ENCODE measurements at regions not wholly inside any gene's neighbourhood (a gene's known extent, or its start where the extent isn't known, plus 50 kb on each side); places are given as distances from the start of the nearest gene placed in this dataset.

DNA sequence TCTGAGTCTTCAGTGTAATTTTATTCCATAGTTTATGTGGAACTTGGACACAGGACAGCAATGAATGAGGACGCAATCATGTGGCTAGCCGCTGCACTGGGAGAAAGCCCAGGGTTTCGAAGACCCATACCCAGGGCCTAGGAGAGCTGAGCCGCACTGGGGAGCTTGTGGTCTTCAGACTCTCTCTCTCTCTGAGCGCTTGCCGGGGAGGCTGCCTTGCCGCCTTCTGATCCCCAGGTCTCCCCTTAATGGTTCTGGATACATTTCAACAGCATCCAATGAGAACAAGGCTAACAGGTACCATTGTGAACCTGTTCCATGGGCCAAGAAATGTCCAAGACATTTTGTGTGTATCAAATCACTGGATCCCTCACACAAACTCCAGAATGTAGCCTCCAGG is 383.4 kb downstream of the ICE1 start:
- Histone ChIP-seq H3K36me3 (ENCODE audit: insufficient read depth, low read length) (no peaks in the 10 kb centered on the region), H4K20me1 (ENCODE audit: insufficient read depth, low read length) (no peaks in the 10 kb centered on the region), H3K27me3 (ENCODE audit: insufficient read depth, low read length) (no peaks in the 10 kb centered on the region), H3F3A (ENCODE audit: insufficient read depth, low read length) (no peaks in the 10 kb centered on the region), H3K79me2 (ENCODE audit: insufficient read depth, low read length) (no peaks in the 10 kb centered on the region), H3K27ac (ENCODE audit: low read depth, low read length, poor library complexity, severe bottlenecking) (no peak overlapping the region), H3K4me3 (ENCODE audit: low read depth, low read length, poor library complexity, severe bottlenecking) (no peak overlapping the region), H3K9ac (ENCODE audit: low read length) (no peak overlapping the region), H2AFZ (ENCODE audit: low read length) (no peak overlapping the region), H3K9me3 (ENCODE audit: low read length) (no peaks in the 10 kb centered on the region), H3K4me2 (ENCODE audit: low read length) (no peak overlapping the region), H3K9me2 (ENCODE audit: low read depth, low read length) (no peaks in the 10 kb centered on the region), H3K4me1 (ENCODE audit: insufficient read depth, low read length, severe bottlenecking) (no peaks in the 10 kb centered on the region)
- TF ChIP-seq EZH2 (IDR thresholded peaks at IDR 0.05; ENCODE audit: borderline replicate concordance, low read length): no peak
- TF ChIP-seq, protein P1, sequence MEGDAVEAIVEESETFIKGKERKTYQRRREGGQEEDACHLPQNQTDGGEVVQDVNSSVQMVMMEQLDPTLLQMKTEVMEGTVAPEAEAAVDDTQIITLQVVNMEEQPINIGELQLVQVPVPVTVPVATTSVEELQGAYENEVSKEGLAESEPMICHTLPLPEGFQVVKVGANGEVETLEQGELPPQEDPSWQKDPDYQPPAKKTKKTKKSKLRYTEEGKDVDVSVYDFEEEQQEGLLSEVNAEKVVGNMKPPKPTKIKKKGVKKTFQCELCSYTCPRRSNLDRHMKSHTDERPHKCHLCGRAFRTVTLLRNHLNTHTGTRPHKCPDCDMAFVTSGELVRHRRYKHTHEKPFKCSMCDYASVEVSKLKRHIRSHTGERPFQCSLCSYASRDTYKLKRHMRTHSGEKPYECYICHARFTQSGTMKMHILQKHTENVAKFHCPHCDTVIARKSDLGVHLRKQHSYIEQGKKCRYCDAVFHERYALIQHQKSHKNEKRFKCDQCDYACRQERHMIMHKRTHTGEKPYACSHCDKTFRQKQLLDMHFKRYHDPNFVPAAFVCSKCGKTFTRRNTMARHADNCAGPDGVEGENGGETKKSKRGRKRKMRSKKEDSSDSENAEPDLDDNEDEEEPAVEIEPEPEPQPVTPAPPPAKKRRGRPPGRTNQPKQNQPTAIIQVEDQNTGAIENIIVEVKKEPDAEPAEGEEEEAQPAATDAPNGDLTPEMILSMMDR (IDR thresholded peaks at IDR 0.05; ENCODE audit: low read length): no peak

DNA sequence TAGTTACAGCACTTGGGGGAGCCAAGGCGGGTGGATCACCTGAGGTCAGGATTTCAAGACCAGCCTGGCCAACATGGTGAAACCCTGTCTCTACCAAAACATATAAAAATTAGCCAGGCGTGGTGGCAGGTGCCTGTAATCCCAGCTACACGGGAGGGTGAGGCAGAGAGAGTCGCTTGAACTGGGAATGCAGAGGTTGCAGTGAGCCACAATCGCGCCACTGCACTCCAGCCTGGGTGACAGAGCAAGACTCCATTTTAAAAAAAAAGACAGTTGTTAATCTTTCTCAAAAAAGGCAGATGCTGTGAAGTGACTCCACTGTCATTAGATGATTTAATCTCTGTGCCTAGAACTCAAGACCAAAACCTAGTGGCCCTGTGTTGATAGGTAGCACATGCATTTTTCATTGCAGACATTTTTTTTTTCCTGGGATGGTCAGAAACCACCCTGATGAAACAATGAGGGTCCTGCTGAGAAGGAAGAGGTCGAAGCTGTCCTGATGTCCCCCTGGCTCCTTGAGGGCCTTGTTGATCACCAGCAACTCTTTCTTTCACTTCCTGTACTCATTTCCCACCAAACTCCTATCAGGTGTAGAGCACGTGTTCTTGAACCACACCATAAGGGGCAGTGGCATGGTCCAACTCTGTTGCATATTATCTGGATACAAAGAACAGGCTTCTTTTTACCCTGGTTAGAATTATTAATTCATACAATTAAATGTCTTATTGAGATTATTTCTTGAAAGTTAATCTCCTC is 382.2 kb downstream of the ICE1 start:
- no peak overlapping the region for H2AFZ ChIP-seq (ENCODE audit: low read length)
- H3F3A ChIP-seq (ENCODE audit: insufficient read depth, low read length): no peaks in the 10 kb centered on the region
- H3K9me2 ChIP-seq (ENCODE audit: low read depth, low read length): no peaks in the 10 kb centered on the region
- H3K9me3 ChIP-seq (ENCODE audit: low read length): no peaks in the 10 kb centered on the region
- no peaks in the 10 kb centered on the region for H3K79me2 ChIP-seq (ENCODE audit: insufficient read depth, low read length)
- no peaks in the 10 kb centered on the region for H4K20me1 ChIP-seq (ENCODE audit: insufficient read depth, low read length)
- H3K4me2 ChIP-seq (ENCODE audit: low read length): no peak overlapping the region
- no peaks in the 10 kb centered on the region for H3K36me3 ChIP-seq (ENCODE audit: insufficient read depth, low read length)
- H3K4me3 ChIP-seq (ENCODE audit: low read depth, low read length, poor library complexity, severe bottlenecking): no peak overlapping the region
- no peaks in the 10 kb centered on the region for H3K4me1 ChIP-seq (ENCODE audit: insufficient read depth, low read length, severe bottlenecking)
- no peaks in the 10 kb centered on the region for H3K27me3 ChIP-seq (ENCODE audit: insufficient read depth, low read length)
- TF ChIP-seq, protein P1 (IDR thresholded peaks at IDR 0.05; ENCODE audit: low read length): no peak
- TF ChIP-seq EZH2 (IDR thresholded peaks at IDR 0.05; ENCODE audit: borderline replicate concordance, low read length): no peak
- H3K27ac ChIP-seq (ENCODE audit: low read depth, low read length, poor library complexity, severe bottlenecking): no peak overlapping the region
- no peak overlapping the region for H3K9ac ChIP-seq (ENCODE audit: low read length)

DNA sequence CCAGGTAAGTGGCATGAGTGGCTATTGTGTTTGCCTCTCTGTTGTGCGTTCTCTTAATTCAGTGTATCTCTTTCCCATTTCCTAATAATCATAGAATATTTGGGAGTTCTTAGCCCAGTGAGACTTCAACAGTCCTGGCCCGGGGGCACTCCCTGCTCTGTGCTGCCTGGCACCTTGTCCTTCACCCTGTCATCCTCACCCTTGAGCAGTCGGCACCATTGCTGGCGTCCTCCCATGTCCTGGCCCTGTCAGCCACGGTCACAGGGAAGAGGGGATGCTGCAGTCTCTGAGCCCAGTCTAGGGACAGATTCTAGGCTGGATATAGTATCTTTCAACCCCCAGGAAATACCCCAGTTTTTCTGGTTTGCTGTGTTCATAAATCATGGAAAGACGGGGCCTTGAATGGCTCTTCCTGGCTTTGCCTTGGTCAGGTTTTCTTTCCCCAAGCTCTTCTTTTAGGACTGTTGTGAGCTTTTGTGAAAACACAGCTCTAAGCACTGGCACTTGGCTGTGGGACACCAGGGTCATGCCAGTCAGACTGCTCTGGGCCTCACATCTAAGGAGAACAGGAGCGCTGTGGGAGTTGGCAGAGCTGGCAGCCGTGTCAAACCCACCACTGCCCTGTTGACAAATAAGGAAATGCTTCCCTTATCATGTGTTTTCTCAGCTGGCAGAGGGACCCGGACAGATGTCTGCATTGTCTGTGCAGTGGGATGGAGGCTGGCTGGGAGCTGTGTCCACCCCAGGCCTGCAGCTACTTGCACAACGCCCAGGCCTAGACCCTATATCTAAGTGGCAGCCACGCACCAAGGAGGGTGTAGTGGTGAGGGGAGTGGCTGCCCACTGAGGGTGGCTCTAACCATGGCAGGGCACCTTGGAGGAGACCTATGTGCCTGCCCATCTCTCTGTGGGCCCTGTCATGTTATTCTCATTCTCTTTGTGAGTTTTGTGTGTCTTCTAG is 378.6 kb downstream of the ICE1 start:
- no peak overlapping the region for H3K4me2 ChIP-seq (ENCODE audit: low read length)
- no peaks in the 10 kb centered on the region for H4K20me1 ChIP-seq (ENCODE audit: insufficient read depth, low read length)
- no peaks in the 10 kb centered on the region for H3K36me3 ChIP-seq (ENCODE audit: insufficient read depth, low read length)
- H3K9ac ChIP-seq (ENCODE audit: low read length): no peak overlapping the region
- no peaks in the 10 kb centered on the region for H3K27me3 ChIP-seq (ENCODE audit: insufficient read depth, low read length)
- no peak overlapping the region for H3K27ac ChIP-seq (ENCODE audit: low read depth, low read length, poor library complexity, severe bottlenecking)
- H3K79me2 ChIP-seq (ENCODE audit: insufficient read depth, low read length): no peaks in the 10 kb centered on the region
- H3F3A ChIP-seq (ENCODE audit: insufficient read depth, low read length): no peaks in the 10 kb centered on the region
- TF ChIP-seq, protein P1 (IDR thresholded peaks at IDR 0.05; ENCODE audit: low read length): no peak
- no peak for TF ChIP-seq EZH2 (IDR thresholded peaks at IDR 0.05; ENCODE audit: borderline replicate concordance, low read length)
- H3K4me1 ChIP-seq (ENCODE audit: insufficient read depth, low read length, severe bottlenecking): no peaks in the 10 kb centered on the region
- H2AFZ ChIP-seq (ENCODE audit: low read length): no peak overlapping the region
- H3K4me3 ChIP-seq (ENCODE audit: low read depth, low read length, poor library complexity, severe bottlenecking): no peak overlapping the region
- no peaks in the 10 kb centered on the region for H3K9me3 ChIP-seq (ENCODE audit: low read length)
- no peaks in the 10 kb centered on the region for H3K9me2 ChIP-seq (ENCODE audit: low read depth, low read length)
